Vagina (tissue), 2 donors: ENCODE measurements at regions not wholly inside any gene's neighbourhood (a gene's known extent, or its start where the extent isn't known, plus 50 kb on each side); places are given as distances from the start of the nearest gene placed in this dataset.

Experiments used
- DNase-seq, 2 donors: peaks; one replicate each; pipeline ENCODE4 v3.0.0-alpha.2; 2017; ENCODE audit errors: extremely low spot score in 2 of 2
- H3K27ac ChIP-seq: fragments of 200-600 bp; sonication (generic); one replicate; pipeline ENCODE4 v1.5.1; 2019
- H3K27me3 ChIP-seq: fragments of 200-600 bp; sonication (generic); one replicate; pipeline ENCODE4 v1.5.1; 2019
- H3K36me3 ChIP-seq, 2 donors: fragments of 200-600 bp; sonication (generic); one replicate each; pipeline ENCODE4 v1.5.1; 2017 to 2019
- H3K4me1 ChIP-seq: fragments of 200-600 bp; sonication (generic); one replicate; pipeline ENCODE4 v1.5.1; 2019
- H3K4me3 ChIP-seq, 2 donors: fragments of 200-600 bp; sonication (generic); 1 replicate in 1 of 2; 2 replicates in 1 of 2; pipeline ENCODE4 v1.5.1; 2016 to 2019
- H3K9me3 ChIP-seq: fragments of 200-600 bp; sonication (generic); one replicate; pipeline ENCODE4 v1.5.1; 2019
- CTCF ChIP-seq, 3 experiments: fragments of 450-650 bp in 2 of 3; fragments of 200-600 bp in 1 of 3; sonication (generic) in 1 of 3; IDR thresholded peaks; one replicate each; pipeline ENCODE4 v1.5.1; 2017 to 2019; ENCODE audit warnings: antibody characterized with exemption in 3 of 3, mild to moderate bottlenecking in 2 of 3, moderate library complexity in 2 of 3
- POLR2A ChIP-seq, 2 donors: fragments of 450-650 bp; IDR thresholded peaks; one replicate each; pipeline ENCODE4 v1.6.1; 2017; ENCODE audit warnings: antibody characterized with exemption in 2 of 2, mild to moderate bottlenecking in 2 of 2, moderate library complexity in 2 of 2
- POLR2AphosphoS5 ChIP-seq, 2 donors: sonication (generic); formaldehyde crosslinking; IDR thresholded peaks; one replicate each; pipeline ENCODE4 v1.9.0; 2017; ENCODE audit warnings: antibody characterized with exemption in 2 of 2, mild to moderate bottlenecking in 2 of 2, low read depth in 1 of 2; ENCODE audit not compliant: insufficient read depth in 1 of 2
- intact Hi-C: fragments of 100-400 bp; cut with DNase I; formaldehyde crosslinking; loops from one replicate; pipeline ENCODE4 v1.15.1; 2023

- no peak for DNase-seq
- H3K9me3 ChIP-seq: no peaks in the 10 kb centered on the region
- H3K27me3 ChIP-seq: no peaks in the 10 kb centered on the region
- no peak overlapping the region for H3K27ac ChIP-seq
- H3K4me1 ChIP-seq: no peaks in the 10 kb centered on the region
- no peak overlapping the region for H3K4me3 ChIP-seq
- no peaks in the 10 kb centered on the region for H3K36me3 ChIP-seq
- intact Hi-C loops: no loop called here
- TF ChIP-seq POLR2AphosphoS5 (IDR thresholded peaks at IDR 0.05; ENCODE audit: insufficient read depth in 1 of 2, low read depth in 1 of 2) (no peak), POLR2A (IDR thresholded peaks at IDR 0.05) (no peak), CTCF (IDR thresholded peaks at IDR 0.05) (no peak)
Measured at GRCh38 chr10:14389981-14390590, 59.4 kb upstream of the FRMD4A start.

GRCh38 chr10:14385596-14386593, 55.2 kb upstream of the FRMD4A start:
- intact Hi-C loops: no loop called here
- Histone ChIP-seq H3K27me3 (no peaks in the 10 kb centered on the region), H3K4me1 (no peaks in the 10 kb centered on the region), H3K27ac (no peak overlapping the region), H3K4me3 (no peak overlapping the region), H3K36me3 (no peaks in the 10 kb centered on the region), H3K9me3 (no peaks in the 10 kb centered on the region)
- no peak for DNase-seq
- TF ChIP-seq CTCF (IDR thresholded peaks at IDR 0.05): no peak
- TF ChIP-seq POLR2AphosphoS5 (IDR thresholded peaks at IDR 0.05; ENCODE audit: insufficient read depth in 1 of 2, low read depth in 1 of 2): no peak
- TF ChIP-seq POLR2A (IDR thresholded peaks at IDR 0.05): no peak

- Histone ChIP-seq H3K9me3 (no peaks in the 10 kb centered on the region), H3K27me3 (no peaks in the 10 kb centered on the region), H3K4me1 (no peaks in the 10 kb centered on the region), H3K36me3 (no peaks in the 10 kb centered on the region), H3K27ac (no peak overlapping the region), H3K4me3 (no peak overlapping the region)
- intact Hi-C loops: no loop called here
- TF ChIP-seq POLR2A (IDR thresholded peaks at IDR 0.05): no peak
- no peak for TF ChIP-seq CTCF (IDR thresholded peaks at IDR 0.05)
- TF ChIP-seq POLR2AphosphoS5 (IDR thresholded peaks at IDR 0.05; ENCODE audit: insufficient read depth in 1 of 2, low read depth in 1 of 2): no peak
- DNase-seq: no peak
Measured at GRCh38 chr10:14384915-14385314, 54.2 kb upstream of the FRMD4A start.

GRCh38 chr10:14384116-14384730, 53.5 kb upstream of the FRMD4A start:
- H3K9me3 ChIP-seq: no peaks in the 10 kb centered on the region
- no peak for DNase-seq
- H3K27ac ChIP-seq: no peak overlapping the region
- no peaks in the 10 kb centered on the region for H3K36me3 ChIP-seq
- H3K4me1 ChIP-seq: no peaks in the 10 kb centered on the region
- H3K4me3 ChIP-seq: no peak overlapping the region
- no peak for TF ChIP-seq POLR2AphosphoS5 (IDR thresholded peaks at IDR 0.05; ENCODE audit: insufficient read depth in 1 of 2, low read depth in 1 of 2)
- TF ChIP-seq CTCF (IDR thresholded peaks at IDR 0.05): no peak
- TF ChIP-seq POLR2A (IDR thresholded peaks at IDR 0.05): no peak
- intact Hi-C loops: no loop called here
- no peaks in the 10 kb centered on the region for H3K27me3 ChIP-seq
